T-cell (primary cell): ENCODE measurements at regions not wholly inside any gene's neighbourhood (a gene's known extent, or its start where the extent isn't known, plus 50 kb on each side); places are given as distances from the start of the nearest gene placed in this dataset.

ENCODE experiments used
- ATAC-seq, 4 experiments: fragments of 200-7000 bp in 3 of 4; fragments of 150-1000 bp in 1 of 4; cut with Tn5 transposase; replicated peaks in 1 of 4; 1 replicate in 3 of 4; 2 replicates in 1 of 4; pipeline ENCODE4 v1.10.0; 2021; ENCODE audit warnings: moderate library complexity in 3 of 4, mild to moderate bottlenecking in 2 of 4, moderate number of reproducible peaks in 1 of 4
- CTCF ChIA-PET, 2 donors: fragments of 300-600 bp; sonication (Branson Sonifier 250); formaldehyde crosslinking; loops; one replicate each; lab custom pipeline; 2022; ENCODE audit warnings: antibody characterized with exemption in 2 of 2; lab: Charles Lee
- POLR2A ChIA-PET, 2 donors: fragments of 300-600 bp; sonication (Branson Sonifier 250); formaldehyde crosslinking; loops; one replicate each; lab custom pipeline; 2022; ENCODE audit warnings: antibody characterized with exemption in 2 of 2; lab: Charles Lee
- DNase-seq, 35 experiments: peaks; one replicate each; pipeline versions ENCODE4 v3.0.0 to v3.0.0-alpha.2; 2013 to 2023
- H3K27ac ChIP-seq: one replicate; pipeline ENCODE4 v1.5.1; 2013; ENCODE audit warnings: low read length
- H3K27me3 ChIP-seq, 2 experiments: replicated peaks in 1 of 2; 1 replicate in 1 of 2; 2 replicates in 1 of 2; pipeline versions ENCODE4 v1.6.1 to v1.7.0; 2013; ENCODE audit warnings: low read length in 1 of 2, mixed read lengths in 1 of 2; ENCODE audit not compliant: control insufficient read depth in 2 of 2, insufficient read depth in 2 of 2; ENCODE audit errors: extremely low read depth in 1 of 2
- H3K36me3 ChIP-seq, 2 donors: 1 replicate in 1 of 2; 2 replicates in 1 of 2; pipeline versions ENCODE4 v1.6.1 to v1.7.0; 2013; ENCODE audit warnings: low read length in 1 of 2; ENCODE audit not compliant: control insufficient read depth in 2 of 2, insufficient read depth in 1 of 2; ENCODE audit errors: extremely low read depth in 1 of 2
- H3K4me1 ChIP-seq, 2 experiments: 1 replicate in 1 of 2; 2 replicates in 1 of 2; pipeline versions ENCODE4 v1.6.1 to v1.7.0; 2013; ENCODE audit warnings: low read length in 2 of 2, mixed read lengths in 1 of 2; ENCODE audit not compliant: insufficient read depth in 2 of 2, control insufficient read depth in 1 of 2; ENCODE audit errors: extremely low read depth in 1 of 2
- H3K4me3 ChIP-seq, 2 donors: 1 replicate in 1 of 2; 2 replicates in 1 of 2; pipeline versions ENCODE4 v1.5.1 to v1.7.0; 2013; ENCODE audit warnings: mild to moderate bottlenecking in 2 of 2, low read length in 1 of 2, moderate library complexity in 1 of 2; ENCODE audit not compliant: control insufficient read depth in 1 of 2; ENCODE audit errors: extremely low read depth in 1 of 2
- H3K9me3 ChIP-seq: 2 replicates; pipeline ENCODE4 v1.7.0; 2013
- H3K27ac Mint-ChIP-seq, 2 donors: one replicate each; pipeline ENCODE4 v1.8.0; 2020 to 2021; ENCODE audit warnings: mild to moderate bottlenecking in 2 of 2, mixed read lengths in 2 of 2
- H3K27me3 Mint-ChIP-seq, 2 donors: one replicate each; pipeline ENCODE4 v1.8.0; 2021 to 2022; ENCODE audit warnings: mixed read lengths in 2 of 2
- H3K36me3 Mint-ChIP-seq: one replicate; pipeline ENCODE4 v1.8.0; 2021; ENCODE audit warnings: mixed read lengths
- H3K4me1 Mint-ChIP-seq, 3 donors: one replicate each; pipeline ENCODE4 v1.8.0; 2020 to 2022; ENCODE audit warnings: mixed read lengths in 3 of 3, mild to moderate bottlenecking in 1 of 3
- H3K4me3 Mint-ChIP-seq, 3 donors: one replicate each; pipeline ENCODE4 v1.8.0; 2020 to 2022; ENCODE audit warnings: mild to moderate bottlenecking in 3 of 3, mixed read lengths in 3 of 3, moderate library complexity in 3 of 3
- H3K9me3 Mint-ChIP-seq, 3 donors: one replicate each; pipeline ENCODE4 v1.8.0; 2020 to 2022; ENCODE audit warnings: mixed read lengths in 3 of 3
- WGBS: methylation state at CpG from one replicate; pipeline ENCODE4 v1.1.5; 2013; ENCODE audit warnings: missing lambda C conversion rate; ENCODE audit not compliant: insufficient coverage; 5-methylcytosine and 5-hydroxymethylcytosine counted together

- Histone ChIP-seq H3K27ac (no peak overlapping the region), H3K4me1 (no peaks in the 10 kb centered on the region), H3K27me3 (no peaks in the 10 kb centered on the region), H3K4me3 (no peak overlapping the region), H3K9me3 (no peaks in the 10 kb centered on the region), H3K36me3 (no peaks in the 10 kb centered on the region)
- WGBS = no CpG with 5 or more reads among the region's 3 CpGs
- ChIA-PET POLR2A (no interaction called here), CTCF (no interaction called here)
- H3K27me3 Mint-ChIP-seq = peaks cover 0 to 8% of the 10 kb centered on the region in 2 donors
- ATAC-seq (no peak), DNase-seq (no peak)
- no peaks in the 10 kb centered on the region for H3K36me3 Mint-ChIP-seq
- H3K4me3 Mint-ChIP-seq = no peak overlapping the region
- no peak overlapping the region for H3K27ac Mint-ChIP-seq
- H3K4me1 Mint-ChIP-seq = no peaks in the 10 kb centered on the region
- peaks cover 0 to 3% (median 0%) of the 10 kb centered on the region in 3 donors for H3K9me3 Mint-ChIP-seq
Observed at GRCh38 chr11:127138613-127139012, 138.0 kb upstream of the KIRREL3 start.

- H3K27me3 Mint-ChIP-seq = peaks cover 0 to 8% of the 10 kb centered on the region in 2 donors
- Histone ChIP-seq H3K27ac (no peak overlapping the region), H3K4me3 (no peak overlapping the region), H3K9me3 (no peaks in the 10 kb centered on the region), H3K36me3 (no peaks in the 10 kb centered on the region), H3K4me1 (no peaks in the 10 kb centered on the region), H3K27me3 (no peaks in the 10 kb centered on the region)
- ChIA-PET CTCF (no interaction called here), POLR2A (no interaction called here)
- 89% methylated on average over 10 of the region's 15 CpGs for WGBS
- ATAC-seq (no peak), DNase-seq (no peak)
- H3K4me3 Mint-ChIP-seq = no peak overlapping the region
- no peaks in the 10 kb centered on the region for H3K4me1 Mint-ChIP-seq
- H3K27ac Mint-ChIP-seq = no peak overlapping the region
- H3K36me3 Mint-ChIP-seq = no peaks in the 10 kb centered on the region
- H3K9me3 Mint-ChIP-seq = peaks cover 0 to 4% (median 0%) of the 10 kb centered on the region in 3 donors
Observed at GRCh38 chr11:127137771-127138280, 137.3 kb upstream of the KIRREL3 start.

GRCh38 chr11:127136438-127136837 lies 135.9 kb upstream of the KIRREL3 start:
- no peaks in the 10 kb centered on the region for H3K4me1 ChIP-seq
- H3K36me3 ChIP-seq = no peaks in the 10 kb centered on the region
- no CpG with 5 or more reads among the region's 6 CpGs for WGBS
- DNase-seq (no peak), ATAC-seq (no peak)
- H3K27me3 ChIP-seq = peaks cover 0 to 3% of the 10 kb centered on the region in 2 experiments
- no peak overlapping the region for H3K27ac ChIP-seq
- H3K27me3 Mint-ChIP-seq = peaks cover 0 to 8% of the 10 kb centered on the region in 2 donors
- no peaks in the 10 kb centered on the region for H3K9me3 ChIP-seq
- H3K4me1 Mint-ChIP-seq = no peaks in the 10 kb centered on the region
- no peak overlapping the region for H3K4me3 ChIP-seq
- H3K4me3 Mint-ChIP-seq = no peak overlapping the region
- peaks cover 0 to 4% (median 0%) of the 10 kb centered on the region in 3 donors for H3K9me3 Mint-ChIP-seq
- H3K27ac Mint-ChIP-seq = no peak overlapping the region
- POLR2A ChIA-PET = no interaction called here
- no peaks in the 10 kb centered on the region for H3K36me3 Mint-ChIP-seq
- CTCF ChIA-PET = no interaction called here

GRCh38 chr11:127135256-127135655 lies 134.7 kb upstream of the KIRREL3 start:
- peaks cover 0 to 3% of the 10 kb centered on the region in 2 experiments for H3K27me3 ChIP-seq
- H3K27me3 Mint-ChIP-seq = peaks cover 0 to 3% of the 10 kb centered on the region in 2 donors
- no peaks in the 10 kb centered on the region for H3K36me3 Mint-ChIP-seq
- no peaks in the 10 kb centered on the region for H3K4me1 ChIP-seq
- ATAC-seq (no peak), DNase-seq (no peak)
- H3K36me3 ChIP-seq = no peaks in the 10 kb centered on the region
- ChIA-PET POLR2A (no interaction called here), CTCF (no interaction called here)
- H3K4me1 Mint-ChIP-seq = no peaks in the 10 kb centered on the region
- H3K9me3 ChIP-seq = no peaks in the 10 kb centered on the region
- H3K27ac Mint-ChIP-seq = no peak overlapping the region
- H3K4me3 ChIP-seq = no peak overlapping the region
- no CpG with 5 or more reads among the region's 3 CpGs for whole genome bisulfite sequencing
- no peak overlapping the region for H3K27ac ChIP-seq
- peaks cover 0 to 4% (median 0%) of the 10 kb centered on the region in 3 donors for H3K9me3 Mint-ChIP-seq
- no peak overlapping the region for H3K4me3 Mint-ChIP-seq

DNA sequence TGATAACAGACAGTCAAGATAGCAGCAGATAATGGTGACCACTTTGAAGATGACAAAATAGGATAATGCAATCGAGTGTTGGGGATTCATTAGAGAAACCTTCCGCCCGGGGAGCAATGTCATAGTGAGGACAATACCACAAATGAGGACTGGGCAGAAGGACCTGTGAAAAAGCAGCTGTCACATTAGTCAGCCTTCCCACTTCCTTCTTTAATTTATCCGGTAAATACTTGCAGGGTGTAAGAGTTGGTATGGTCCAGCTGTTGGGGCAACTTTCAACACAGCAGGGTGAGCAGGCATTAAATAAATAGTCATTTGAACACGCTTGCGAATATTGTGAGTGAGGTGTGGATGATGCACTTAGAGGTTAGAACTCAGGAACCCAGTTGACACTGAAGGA lies 132.5 kb upstream of the KIRREL3 start:
- Histone ChIP-seq H3K36me3 (no peaks in the 10 kb centered on the region), H3K4me3 (no peak overlapping the region), H3K27ac (no peak overlapping the region), H3K4me1 (no peaks in the 10 kb centered on the region), H3K27me3 (peaks cover 0 to 3% of the 10 kb centered on the region in 2 experiments), H3K9me3 (no peaks in the 10 kb centered on the region)
- Mint-ChIP-seq H3K36me3 (no peaks in the 10 kb centered on the region), H3K4me1 (no peaks in the 10 kb centered on the region), H3K27ac (no peak overlapping the region), H3K27me3 (peaks cover 0 to 3% of the 10 kb centered on the region in 2 donors), H3K4me3 (no peak overlapping the region), H3K9me3 (peaks cover 0 to 4% (median 0%) of the 10 kb centered on the region in 3 donors)
- ATAC-seq (no peak), DNase-seq (no peak)
- ChIA-PET CTCF (no interaction called here), POLR2A (no interaction called here)
- WGBS = 100% methylated on average over 2 of the region's 6 CpGs

GRCh38 chr11:127130321-127130720 lies 129.8 kb upstream of the KIRREL3 start:
- WGBS = 56% methylated on average over 1 of the region's 1 CpG
- H3K36me3 Mint-ChIP-seq = no peaks in the 10 kb centered on the region
- H3K9me3 Mint-ChIP-seq = peaks cover 0 to 4% (median 0%) of the 10 kb centered on the region in 3 donors
- Histone ChIP-seq H3K27ac (no peak overlapping the region), H3K27me3 (peaks cover 0 to 3% of the 10 kb centered on the region in 2 experiments), H3K9me3 (no peaks in the 10 kb centered on the region), H3K4me3 (no peak overlapping the region), H3K36me3 (no peaks in the 10 kb centered on the region), H3K4me1 (no peaks in the 10 kb centered on the region)
- ATAC-seq (no peak), DNase-seq (no peak)
- H3K4me3 Mint-ChIP-seq = no peak overlapping the region
- ChIA-PET CTCF (no interaction called here), POLR2A (no interaction called here)
- no peaks in the 10 kb centered on the region for H3K4me1 Mint-ChIP-seq
- no peak overlapping the region for H3K27ac Mint-ChIP-seq
- H3K27me3 Mint-ChIP-seq = no peaks in the 10 kb centered on the region

DNA sequence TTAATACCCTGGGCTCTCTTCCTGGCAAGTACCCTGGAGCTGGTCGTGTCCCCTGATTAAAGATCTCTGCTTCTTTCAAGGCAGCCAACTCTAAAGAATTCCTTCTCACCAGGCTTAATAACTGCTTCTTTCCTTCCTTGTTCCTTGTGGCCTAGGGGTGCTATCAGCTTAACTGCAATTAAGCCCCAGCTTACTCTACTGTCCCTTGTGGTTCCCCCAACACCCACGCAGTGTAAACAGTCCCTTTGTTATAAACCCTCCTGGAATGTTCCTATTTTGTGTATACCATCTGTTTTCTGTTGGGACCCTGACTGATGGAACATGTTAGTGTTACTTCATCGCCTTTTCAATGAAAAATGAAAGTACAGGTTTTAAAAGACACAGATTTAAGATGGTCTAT lies 126.4 kb upstream of the KIRREL3 start:
- Mint-ChIP-seq H3K27me3 (no peaks in the 10 kb centered on the region), H3K36me3 (no peaks in the 10 kb centered on the region), H3K27ac (no peak overlapping the region), H3K9me3 (no peaks in the 10 kb centered on the region), H3K4me3 (no peak overlapping the region), H3K4me1 (no peaks in the 10 kb centered on the region)
- Histone ChIP-seq H3K27me3 (no peaks in the 10 kb centered on the region), H3K4me3 (no peak overlapping the region), H3K36me3 (no peaks in the 10 kb centered on the region), H3K27ac (no peak overlapping the region), H3K9me3 (no peaks in the 10 kb centered on the region), H3K4me1 (no peaks in the 10 kb centered on the region)
- ChIA-PET POLR2A (interaction anchor here in 1 of 2 donors (0.9 kb wide), 1 partner anchor 32 kb away, joined by 4 read pairs; no protein-coding TSS in a partner anchor), CTCF (no interaction called here)
- ATAC-seq (no peak), DNase-seq (no peak)
- WGBS = 55% methylated on average over 2 of the region's 3 CpGs
